ENCODE measurements at regions not wholly inside any gene's neighbourhood (a gene's known extent, or its start where the extent isn't known, plus 50 kb on each side); places are given as distances from the start of the nearest gene placed in this dataset.

GRCh38 chr19:30997222-30997621 lies 352.0 kb downstream of the TSHZ3 start:
- no peak for TF ChIP-seq CTCF (IDR thresholded peaks at IDR 0.05; ENCODE audit: insufficient read depth, low read length)
- no peak overlapping the region for H3K4me3 ChIP-seq (ENCODE audit: low read depth, low read length)
- DNase-seq (ENCODE audit: low read depth): no peak

- no peak overlapping the region for H3K4me3 ChIP-seq (ENCODE audit: low read depth, low read length)
- no peak for DNase-seq (ENCODE audit: low read depth)
- TF ChIP-seq CTCF (IDR thresholded peaks at IDR 0.05; ENCODE audit: insufficient read depth, low read length): no peak
These were observed 370.6 kb downstream of the TSHZ3 start for GRCh38 chr19:30978639-30979038.

- TF ChIP-seq CTCF (IDR thresholded peaks at IDR 0.05; ENCODE audit: insufficient read depth, low read length): no peak
- H3K4me3 ChIP-seq (ENCODE audit: low read depth, low read length): no peak overlapping the region
- DNase-seq (ENCODE audit: low read depth): no peak
These were observed 379.6 kb downstream of the TSHZ3 start for GRCh38 chr19:30969591-30969990.

- DNase-seq (ENCODE audit: low read depth): no peak
- H3K4me3 ChIP-seq (ENCODE audit: low read depth, low read length): no peak overlapping the region
- no peak for TF ChIP-seq CTCF (IDR thresholded peaks at IDR 0.05; ENCODE audit: insufficient read depth, low read length)
These were observed 380.3 kb downstream of the TSHZ3 start for GRCh38 chr19:30968841-30969399.

- peak; percentile 2 for DNase-seq (ENCODE audit: low read depth)
- TF ChIP-seq CTCF (IDR thresholded peaks at IDR 0.05; ENCODE audit: insufficient read depth, low read length): peak; percentile 23
- no peak overlapping the region for H3K4me3 ChIP-seq (ENCODE audit: low read depth, low read length)
These were observed 381.0 kb downstream of the TSHZ3 start for GRCh38 chr19:30968210-30968609.

GRCh38 chr19:30966486-30966885 lies 382.8 kb downstream of the TSHZ3 start:
- H3K4me3 ChIP-seq (ENCODE audit: low read depth, low read length): no peak overlapping the region
- no peak for TF ChIP-seq CTCF (IDR thresholded peaks at IDR 0.05; ENCODE audit: insufficient read depth, low read length)
- no peak for DNase-seq (ENCODE audit: low read depth)

GRCh38 chr19:30959011-30959410 lies 390.2 kb downstream of the TSHZ3 start:
- TF ChIP-seq CTCF (IDR thresholded peaks at IDR 0.05; ENCODE audit: insufficient read depth, low read length): no peak
- no peak for DNase-seq (ENCODE audit: low read depth)
- H3K4me3 ChIP-seq (ENCODE audit: low read depth, low read length): no peak overlapping the region

All from fibroblast of the aortic adventitia (primary cell).